ENCODE measurements at regions not wholly inside any gene's neighbourhood (a gene's known extent, or its start where the extent isn't known, plus 50 kb on each side); places are given as distances from the start of the nearest gene placed in this dataset.
A peak's percentile ranks its signal among the peaks of the same experiment; 100 is the strongest.
"Not testable (repeated sequence)": the region's sequence is repeated elsewhere in the genome, so short reads cannot be mapped to it uniquely, and the experiment has no call there.

DNA sequence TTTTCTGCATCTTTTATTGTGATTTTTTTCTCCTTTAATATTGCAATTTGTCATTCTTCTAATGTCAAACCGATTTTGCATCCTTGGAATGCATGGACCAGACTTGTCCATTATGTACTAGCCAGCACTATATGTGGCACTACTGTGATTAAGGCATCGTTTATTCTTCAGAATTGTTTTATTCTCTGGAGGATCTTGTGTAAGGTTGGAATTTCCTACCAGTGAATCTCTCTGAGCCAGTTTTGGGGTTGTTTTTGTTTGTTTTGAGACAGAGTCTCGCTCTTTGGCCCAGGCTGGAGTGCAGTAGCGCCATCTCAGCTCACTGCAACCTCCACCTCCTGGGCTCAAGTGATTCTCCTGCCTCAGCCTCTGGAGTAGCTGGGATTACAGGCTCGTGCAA lies 58.5 kb downstream of the IGLL5 start:
- DNase-seq (ENCODE audit: low read depth in 2 of 2): no peak

DNA sequence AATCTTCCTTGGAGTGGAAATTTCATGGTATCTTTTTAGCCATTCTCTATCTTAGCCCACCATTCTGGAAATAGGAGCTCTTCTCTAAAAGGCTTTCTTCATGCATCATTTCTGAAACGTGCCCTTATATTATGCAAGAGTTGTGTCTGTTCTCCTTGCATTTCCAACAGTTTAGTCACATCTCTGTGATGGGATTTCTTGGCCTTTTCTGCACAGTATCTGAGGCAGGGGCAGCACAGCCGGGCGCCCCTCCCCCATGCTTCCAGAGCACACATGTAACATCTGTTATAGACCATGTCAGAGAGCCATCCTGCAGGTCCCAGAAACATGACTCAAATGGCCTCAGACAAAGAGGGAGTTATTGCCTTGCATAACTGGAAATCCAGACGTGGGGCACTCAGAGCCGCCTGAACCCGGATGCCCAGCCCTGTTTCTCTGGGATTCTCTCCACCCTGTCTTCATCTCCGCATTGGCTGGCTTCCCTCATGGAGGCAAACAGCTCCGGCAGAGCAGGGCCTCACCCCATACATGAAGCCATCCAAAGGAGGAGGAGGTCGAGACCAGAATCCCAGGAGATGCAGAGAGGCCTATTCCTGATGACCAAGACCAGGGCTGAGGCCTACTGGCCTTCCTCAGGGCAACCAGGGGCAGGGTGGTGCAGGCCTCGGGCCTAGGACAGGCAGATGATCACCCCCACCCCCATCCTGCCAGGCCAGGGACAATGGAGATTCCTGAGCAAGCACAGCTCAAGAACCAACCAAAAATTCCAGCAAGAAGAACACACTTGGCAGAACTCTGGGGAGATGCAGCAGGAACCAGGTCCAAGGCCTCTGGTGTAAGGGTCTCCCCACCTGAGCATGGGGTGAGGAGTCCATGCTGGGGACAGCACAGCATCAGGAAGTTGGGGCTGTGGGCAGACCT lies 61.3 kb downstream of the IGLL5 start:
- DNase-seq (ENCODE audit: low read depth in 2 of 2): no peak

DNA sequence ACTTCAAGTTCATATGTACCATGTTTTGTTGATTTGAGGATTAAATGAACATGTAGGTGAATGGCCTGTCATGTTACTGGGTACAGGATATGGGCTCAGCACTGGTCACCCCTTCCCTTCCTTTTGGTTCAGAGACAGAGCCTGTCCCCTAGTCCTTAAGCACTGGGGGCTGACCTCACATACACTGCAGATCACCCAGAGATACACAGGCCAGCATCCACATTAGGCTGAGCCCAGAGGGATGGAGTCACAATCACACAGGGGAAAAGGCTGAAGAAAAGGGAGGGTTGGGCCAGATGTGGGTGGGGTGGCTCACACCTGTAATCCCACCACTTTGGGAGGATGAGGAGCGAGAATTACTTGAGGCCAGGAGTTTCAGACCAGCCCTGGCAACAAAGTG lies 62.3 kb downstream of the IGLL5 start:
- DNase-seq (ENCODE audit: low read depth in 2 of 2): no peak

DNA sequence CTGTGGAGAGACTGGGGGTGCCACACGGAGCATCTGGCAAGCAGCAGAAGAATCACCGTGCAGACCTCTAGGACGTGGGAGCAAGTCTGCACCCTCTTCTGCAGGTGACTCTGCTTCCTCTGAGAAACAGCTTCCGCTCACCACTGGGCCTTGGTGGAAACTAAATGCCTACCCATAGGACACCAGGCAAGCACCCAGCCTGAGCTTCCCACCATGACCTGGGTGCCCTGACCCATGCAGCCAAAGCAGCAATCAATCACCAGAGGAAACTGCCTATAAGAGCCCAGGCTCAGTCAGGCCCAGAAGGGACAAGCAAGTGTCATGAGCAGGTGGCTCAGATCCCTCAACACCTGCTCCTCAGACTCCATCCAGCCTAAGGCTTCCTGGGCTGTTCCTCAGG lies 63.4 kb downstream of the IGLL5 start:
- no peak for DNase-seq (ENCODE audit: low read depth in 2 of 2)

DNA sequence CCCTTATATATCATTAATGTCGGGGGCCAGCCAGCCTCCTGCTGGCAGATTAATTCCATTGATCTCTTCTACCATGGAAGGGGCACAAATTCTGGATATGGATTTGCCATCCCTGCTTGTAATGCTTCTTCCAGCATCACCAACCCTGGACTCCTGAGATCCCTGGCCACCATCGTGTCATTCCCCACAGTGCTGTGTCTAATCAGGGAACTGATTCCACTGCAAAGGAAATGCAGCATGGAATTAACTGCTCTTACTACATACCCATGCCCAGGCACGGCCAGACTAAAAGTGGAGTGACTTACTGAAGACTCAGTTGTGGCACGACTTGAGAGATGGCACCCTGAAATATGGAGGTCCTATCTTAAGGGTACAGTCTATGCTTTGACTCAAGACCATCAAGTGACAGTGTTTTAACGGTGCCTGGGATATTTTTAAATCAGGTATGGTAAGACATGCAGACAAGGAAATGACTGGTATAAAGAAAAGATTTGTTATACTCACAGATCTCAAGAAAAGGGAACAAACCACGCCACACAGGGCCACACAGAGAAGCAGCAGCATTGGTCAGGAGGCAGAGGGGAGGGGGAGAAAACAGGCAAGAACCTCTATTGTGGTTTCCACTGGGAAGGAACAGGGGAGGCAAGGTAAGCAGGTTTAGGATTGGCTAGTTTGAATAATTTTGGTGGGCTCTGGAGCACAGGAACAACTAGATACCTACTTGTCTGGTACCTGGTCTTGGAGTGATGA lies 65.1 kb downstream of the IGLL5 start:
- no peak for DNase-seq (ENCODE audit: low read depth in 2 of 2)

DNA sequence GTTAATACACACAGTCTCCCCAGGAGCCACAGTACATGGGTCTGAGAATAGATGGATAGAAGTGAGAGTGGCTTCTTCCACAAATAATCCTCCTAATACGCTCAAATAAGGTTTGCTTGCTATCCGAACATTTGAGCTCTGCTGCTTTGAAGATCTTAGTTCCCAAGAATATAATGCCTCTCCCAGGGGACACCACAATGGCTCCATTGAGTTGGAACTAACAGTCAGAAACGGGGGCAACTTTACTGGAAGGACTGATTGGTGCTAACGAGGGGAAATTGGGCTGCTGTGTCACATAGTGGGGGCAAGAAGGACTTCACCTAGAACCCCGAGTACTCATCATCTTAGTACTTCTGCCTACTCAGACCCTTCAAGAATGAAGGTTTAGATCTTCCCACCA lies 66.2 kb downstream of the IGLL5 start:
- no peak for DNase-seq (ENCODE audit: low read depth in 2 of 2)

DNA sequence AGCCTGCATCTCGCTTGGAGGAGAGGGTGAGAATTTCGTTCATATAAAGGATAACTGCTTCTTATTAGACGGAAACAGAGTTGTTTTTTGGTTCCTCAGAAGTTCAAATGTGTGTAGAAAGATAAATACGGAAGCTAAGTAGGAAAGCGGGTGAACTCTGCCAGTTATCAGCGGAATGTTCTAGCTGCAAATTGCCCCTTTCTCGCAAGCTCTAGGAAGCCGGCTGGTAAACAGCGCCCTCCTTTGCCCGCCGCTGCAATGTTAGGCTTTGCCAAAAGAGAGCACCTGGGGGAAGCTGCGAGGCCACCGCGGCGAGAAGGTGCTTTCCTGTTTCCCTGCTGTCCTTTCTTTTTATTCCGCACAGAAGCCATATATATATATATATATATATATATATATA lies 67.0 kb downstream of the IGLL5 start:
- DNase-seq (ENCODE audit: low read depth in 2 of 2): no peak

DNA sequence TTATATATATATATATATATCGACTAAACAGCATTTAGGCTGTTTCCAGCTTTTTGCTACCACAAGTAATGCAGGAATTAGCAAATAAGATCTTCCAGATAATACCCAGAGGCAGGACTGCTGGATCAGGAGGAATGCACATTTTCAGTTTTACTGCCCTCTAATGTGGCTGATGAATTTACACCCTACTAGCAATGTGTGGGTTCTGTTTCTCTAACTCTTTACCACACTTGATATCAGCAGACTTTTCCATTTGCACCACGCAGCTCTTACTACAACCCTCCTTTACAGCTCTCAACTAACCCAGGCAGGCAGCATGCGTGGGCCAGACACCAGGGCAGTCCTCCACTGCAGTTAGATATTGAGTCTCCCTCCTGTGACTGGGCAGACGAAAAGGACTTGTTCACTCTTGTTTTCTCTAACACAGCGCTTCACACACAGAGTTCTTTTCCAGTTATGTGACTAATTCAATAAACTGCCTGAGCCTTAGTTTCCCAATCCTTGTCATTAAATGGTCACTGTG lies 67.7 kb downstream of the IGLL5 start:
- no peak for DNase-seq (ENCODE audit: low read depth in 2 of 2)

DNA sequence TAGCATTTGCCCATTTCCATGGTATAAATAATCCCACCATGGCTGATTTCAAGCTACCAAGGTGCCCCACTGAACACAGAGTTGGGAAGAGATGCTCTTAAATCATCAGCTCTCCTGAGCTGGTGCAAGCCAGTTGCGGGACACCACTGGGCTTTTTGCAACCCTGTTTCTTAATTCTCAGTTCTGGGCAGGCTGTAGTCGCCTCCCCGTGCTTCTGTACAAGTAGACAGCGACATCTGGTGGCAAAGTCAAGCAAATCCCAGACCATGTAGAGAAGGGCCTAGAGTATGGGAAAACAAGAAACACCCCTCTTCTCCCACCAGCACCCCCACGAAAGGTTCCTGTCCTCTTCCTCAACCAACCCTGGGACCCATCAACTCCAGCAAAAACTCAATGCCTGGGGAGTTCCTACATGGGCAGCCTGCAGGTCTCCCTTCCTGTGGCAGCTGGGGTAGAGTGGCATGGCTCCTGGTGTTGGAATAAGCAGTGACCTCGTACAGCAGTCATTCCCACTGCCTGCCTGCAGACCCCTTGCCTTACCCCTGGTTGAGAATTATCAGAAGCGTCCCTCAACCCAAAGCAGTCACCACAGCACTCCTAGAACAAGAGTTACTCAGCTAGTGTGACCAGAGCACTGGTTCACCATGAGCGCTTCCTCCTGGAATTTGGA lies 68.4 kb downstream of the IGLL5 start:
- peak; percentile 53 to 54 for DNase-seq (ENCODE audit: low read depth in 2 of 2)

DNA sequence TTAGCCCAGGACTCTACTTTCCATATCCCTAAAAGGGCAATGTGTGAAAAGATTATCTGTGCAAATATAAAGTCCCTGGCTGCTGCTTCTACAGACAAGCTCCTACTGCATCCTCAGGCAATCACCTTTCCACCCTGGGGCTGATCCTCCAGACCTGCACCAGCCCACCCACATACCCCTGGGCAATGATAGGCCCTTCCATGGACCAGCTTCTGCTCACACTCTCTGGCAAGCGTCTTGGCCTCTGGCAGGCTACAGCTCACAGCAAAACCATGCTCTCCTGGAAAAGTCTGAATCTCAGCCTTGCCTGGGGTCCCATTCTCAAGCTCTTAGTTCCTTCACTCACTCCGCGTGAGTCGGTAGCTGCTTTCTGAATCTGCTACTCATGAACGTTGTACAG lies 69.5 kb downstream of the IGLL5 start:
- DNase-seq (ENCODE audit: low read depth in 2 of 2): no peak

DNA sequence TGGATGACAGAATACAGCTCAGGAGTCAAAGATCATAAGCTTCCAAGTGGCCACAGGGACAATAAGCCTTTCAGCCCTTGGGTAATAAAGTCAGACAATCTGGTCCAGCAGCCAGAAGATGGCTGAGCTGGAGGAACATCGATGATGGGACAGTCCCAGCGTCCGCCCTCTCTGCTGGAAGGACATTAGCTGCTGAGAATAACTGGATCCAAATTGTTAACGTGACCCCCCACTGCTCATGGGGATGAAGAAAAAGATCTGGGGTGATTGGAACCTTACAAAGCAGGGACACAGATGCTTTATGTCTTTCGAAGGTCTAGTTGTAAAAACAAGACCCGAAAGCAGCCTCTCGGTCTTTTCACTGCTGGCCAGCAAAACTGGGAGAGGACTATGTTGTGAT lies 71.0 kb downstream of the IGLL5 start:
- DNase-seq (ENCODE audit: low read depth in 2 of 2): no peak

DNA sequence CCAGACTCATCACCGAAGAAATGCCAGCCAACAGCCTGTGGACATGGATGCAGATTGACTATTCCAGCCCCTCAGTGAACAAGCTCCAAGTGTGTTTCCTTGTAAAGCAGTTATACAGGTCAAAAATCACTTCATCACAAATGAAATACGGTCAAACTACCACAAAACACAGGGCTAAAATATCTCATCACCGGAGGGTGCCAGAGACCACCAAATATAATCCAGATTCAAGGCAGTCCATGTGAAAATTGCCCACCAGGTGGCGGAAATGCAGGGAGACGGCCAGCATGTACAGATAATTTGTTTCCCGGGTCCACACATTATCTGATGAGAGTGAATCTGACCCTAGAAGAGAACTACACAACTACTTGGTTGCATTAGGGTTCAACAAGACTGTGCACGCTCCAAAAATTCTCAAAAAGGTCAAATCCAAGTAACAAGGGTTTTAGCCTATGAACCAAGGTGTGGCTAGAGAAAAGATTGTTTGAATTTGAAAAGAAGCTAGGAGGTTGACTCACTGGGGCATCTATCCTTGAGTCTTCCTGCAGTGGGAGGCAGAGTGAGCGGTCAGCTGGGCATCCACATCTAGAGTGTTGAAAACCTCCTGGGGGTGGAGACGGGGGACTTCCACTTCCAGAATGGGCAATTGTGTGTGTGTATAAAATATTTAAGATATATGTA lies 71.7 kb downstream of the IGLL5 start:
- peak; percentile 51 to 56 for DNase-seq (ENCODE audit: low read depth in 2 of 2)

DNA sequence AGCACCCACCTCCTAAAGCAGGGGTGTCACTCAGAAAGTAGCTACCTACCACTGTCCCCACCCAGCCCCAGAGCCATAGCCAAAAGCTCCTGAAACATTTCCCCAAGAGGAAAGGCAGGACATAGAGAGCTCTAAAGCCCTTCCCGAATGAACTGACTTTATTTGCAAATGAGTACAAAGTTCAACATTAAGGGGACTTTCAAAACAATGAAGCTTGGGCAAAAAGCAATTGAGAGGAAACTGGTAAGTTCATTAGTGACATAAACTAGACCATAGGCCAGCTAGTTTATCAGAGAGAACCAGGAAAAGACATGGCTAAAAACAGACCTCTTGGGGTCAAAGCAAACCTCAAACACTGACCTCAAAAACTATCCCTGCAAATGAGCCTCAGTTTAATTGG lies 72.7 kb downstream of the IGLL5 start:
- no peak for DNase-seq (ENCODE audit: low read depth in 2 of 2)

DNA sequence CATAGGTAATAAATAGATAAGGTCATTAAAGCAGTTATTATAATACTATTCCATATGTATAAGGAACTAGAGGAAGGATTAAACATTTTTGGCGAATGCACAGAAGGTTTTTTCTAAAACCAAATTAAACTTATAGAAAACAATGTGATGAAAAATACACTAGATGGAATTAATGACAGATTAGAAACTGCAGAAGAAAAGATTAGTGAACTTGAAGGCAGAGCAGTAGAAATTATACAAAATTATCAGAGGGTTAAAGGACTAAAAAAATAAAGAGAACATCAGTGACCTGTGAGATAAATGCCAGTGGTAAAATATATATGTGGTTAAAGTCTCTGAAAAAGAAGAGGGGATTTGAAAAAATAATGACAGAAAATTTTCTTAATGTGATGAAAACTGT lies 74.0 kb downstream of the IGLL5 start:
- no peak for DNase-seq (ENCODE audit: low read depth in 2 of 2)

DNA sequence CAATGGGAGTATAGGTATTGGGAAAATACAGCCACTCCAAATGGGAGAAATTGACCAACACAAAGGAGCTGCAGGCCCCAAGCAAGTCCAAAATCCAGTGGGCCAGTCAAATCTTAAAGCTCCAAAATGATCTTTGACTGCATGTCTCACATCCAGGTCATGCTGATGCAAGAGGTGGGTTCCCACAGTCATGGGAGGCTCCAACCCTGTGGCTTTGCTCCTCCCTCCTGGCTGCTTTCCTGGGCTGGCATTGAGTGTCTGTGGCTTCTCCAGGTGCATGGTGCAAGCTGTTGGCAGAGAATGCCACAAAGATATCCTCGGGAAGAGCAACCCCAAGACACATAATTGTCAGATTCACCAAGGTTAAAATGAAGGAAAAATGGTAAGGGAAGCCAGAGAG lies 80.8 kb downstream of the IGLL5 start:
- DNase-seq (ENCODE audit: low read depth in 2 of 2): no peak

DNA sequence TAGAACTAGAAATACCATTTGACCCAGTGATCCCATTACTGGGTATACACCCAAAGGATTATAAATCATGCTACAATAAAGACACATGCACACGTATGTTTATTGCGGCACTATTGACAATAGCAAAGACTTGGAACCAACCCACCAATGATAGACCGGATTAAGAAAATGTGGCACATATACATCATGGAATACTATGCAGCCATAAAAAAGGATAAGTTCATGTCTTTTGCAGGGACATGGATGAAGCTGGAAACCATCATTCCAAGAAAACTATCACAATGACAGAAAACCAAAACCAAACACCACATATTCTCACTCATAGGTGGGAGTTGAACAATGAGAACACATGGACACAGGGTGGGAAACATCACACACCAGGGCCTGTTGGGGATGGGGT lies 85.0 kb downstream of the IGLL5 start:
- DNase-seq (ENCODE audit: low read depth in 2 of 2): not testable (repeated sequence)

DNA sequence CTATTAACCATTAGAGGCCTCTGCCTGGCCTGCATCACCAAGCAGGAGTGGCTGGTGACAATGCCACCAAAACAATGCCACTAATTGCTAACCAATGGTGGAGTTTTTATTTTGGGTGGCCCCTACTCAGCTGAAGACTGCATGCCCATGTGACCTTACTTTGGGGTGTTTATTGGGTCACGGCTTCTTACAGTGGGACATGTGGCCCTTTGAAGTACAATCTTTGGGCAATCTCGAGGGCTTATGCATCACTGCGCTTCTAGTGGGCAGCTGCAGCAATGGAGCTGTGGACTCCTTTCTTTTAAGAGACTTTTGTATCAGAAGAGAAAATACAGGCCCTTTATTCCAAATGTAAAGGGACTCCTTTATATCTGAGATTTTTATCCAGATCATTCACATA lies 85.7 kb downstream of the IGLL5 start:
- no peak for DNase-seq (ENCODE audit: low read depth in 2 of 2)

DNA sequence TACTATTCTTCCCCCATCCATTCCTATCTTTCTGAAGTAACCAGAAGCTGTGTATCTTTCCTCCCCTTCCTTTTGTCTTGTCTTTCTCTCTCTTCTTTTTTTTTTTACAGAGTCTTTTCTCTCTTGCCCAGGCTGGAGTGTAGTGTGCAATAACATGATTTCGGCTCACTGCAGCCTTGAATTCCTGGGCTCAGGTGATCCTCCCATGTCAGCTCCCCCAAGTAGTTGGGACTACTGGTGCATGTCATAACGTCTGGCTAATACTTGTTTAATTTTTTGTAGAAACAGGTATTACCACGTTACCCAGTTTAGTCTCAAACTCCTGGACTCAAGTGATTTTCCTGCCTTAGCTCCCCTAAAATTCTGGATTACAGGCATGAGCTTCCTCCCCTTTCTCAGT lies 86.5 kb downstream of the IGLL5 start:
- DNase-seq (ENCODE audit: low read depth in 2 of 2): no peak

DNA sequence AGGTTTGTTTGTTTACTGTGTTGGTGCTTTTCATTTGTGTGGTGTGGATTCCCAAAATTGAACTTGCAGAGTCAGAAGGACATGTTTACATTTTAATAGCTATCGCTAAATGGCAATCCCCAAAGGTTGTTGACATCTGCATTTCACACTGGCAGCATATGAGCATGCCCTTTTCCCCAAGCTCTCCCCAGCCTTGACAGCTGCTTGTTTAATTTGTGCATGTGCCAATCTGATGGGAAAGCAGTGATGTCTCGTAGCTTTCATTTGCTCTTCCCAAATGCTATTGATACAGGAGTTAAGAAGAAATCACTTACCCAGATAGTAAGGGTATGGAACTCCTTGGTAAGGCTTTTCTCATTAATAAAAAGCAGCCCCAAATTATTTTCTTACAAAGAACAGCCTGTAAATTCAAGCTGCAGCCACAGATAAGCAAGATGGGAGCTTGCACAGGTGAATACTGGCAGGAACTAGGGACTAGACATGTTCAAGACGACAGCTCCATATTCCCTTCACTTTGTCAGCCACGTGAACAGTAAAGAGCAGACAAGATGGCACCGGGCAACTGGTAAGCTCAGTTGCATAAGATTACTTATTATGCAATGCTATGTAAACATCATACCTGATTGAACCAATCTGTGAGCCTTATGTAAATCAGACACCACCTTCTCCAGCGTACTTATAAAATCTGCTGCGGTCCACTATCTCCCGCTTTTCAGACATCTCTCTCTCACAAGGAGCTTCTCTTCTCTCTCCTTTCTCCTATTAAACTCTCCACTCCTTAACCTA lies 87.4 kb downstream of the IGLL5 start:
- DNase-seq (ENCODE audit: low read depth in 2 of 2): no peak

DNA sequence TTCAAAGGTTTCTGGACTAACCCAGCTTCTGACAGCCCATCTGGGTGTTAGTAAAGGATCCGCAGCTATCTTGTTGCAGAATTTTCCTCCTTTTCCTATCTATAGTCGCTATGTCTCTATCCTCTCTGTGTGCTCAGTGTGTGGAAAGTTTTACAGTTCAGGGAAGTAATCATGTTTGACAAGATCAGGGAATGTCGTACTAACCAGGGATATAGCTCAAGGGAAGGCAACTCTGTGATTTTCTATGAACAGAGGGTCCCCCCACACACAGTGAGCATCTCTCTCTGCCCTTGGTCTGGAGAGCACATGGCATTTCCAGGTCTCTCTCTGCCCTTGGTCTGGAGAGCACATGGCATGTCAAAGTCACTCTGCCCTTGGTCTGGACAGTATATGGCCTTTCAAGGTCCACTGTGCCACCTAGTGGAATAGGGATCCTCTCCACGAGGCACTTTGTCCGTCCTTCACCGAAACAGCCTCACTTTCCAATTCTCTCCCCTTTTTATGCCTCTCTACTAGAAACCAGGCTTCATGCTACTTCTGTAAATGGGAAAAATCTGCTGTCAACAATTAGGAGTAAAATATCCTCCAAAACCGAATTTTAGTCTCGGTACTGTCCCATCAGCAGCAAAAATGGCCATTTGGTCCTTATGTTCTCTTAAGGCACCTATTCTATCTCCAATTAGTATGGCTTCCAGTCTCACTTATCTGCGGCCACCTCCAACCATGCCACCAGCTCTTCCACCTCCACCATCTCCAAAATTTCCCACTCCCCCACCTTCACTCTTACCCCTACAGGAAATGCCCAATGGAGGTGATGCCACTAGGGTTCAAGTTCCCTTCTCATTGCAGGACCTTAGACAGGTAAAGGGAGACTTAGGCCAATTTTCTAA lies 88.7 kb downstream of the IGLL5 start:
- no peak for DNase-seq (ENCODE audit: low read depth in 2 of 2)
